K562 (cell line): ENCODE measurements at regions not wholly inside any gene's neighbourhood (a gene's known extent, or its start where the extent isn't known, plus 50 kb on each side); places are given as distances from the start of the nearest gene placed in this dataset.

Source experiments
- ATAC-seq: fragments of 200-7000 bp; cut with Tn5 transposase; 3 replicates; pipeline ENCODE4 v1.9.1; 2020; ENCODE audit warnings: moderate library complexity
- BruUV-seq: library from RNA; stranded (reverse); fragments of 400-500 nt; replicated peaks from 2 replicates; lab custom pipeline; 2021; lab: Mats Ljungman, UMichigan
- CTCF ChIA-PET: fragments of 300-600 bp; formaldehyde crosslinking; extraction: SDS; loops from one replicate; lab custom pipeline; 2021; ENCODE audit warnings: low intra/inter-chr PET ratio; lab: Yijun Ruan, JAX
- POLR2A ChIA-PET: fragments of 300-600, 350-650 bp; sonication (Branson Sonifier 250); formaldehyde crosslinking; extraction: SDS; loops from one replicate; lab custom pipeline; 2021; ENCODE audit warnings: antibody characterized with exemption, inconsistent platforms; lab: Yijun Ruan, JAX
- DNase-seq, 4 experiments: peaks; one replicate each; pipeline versions ENCODE4 v3.0.0 to v3.0.0-alpha.2; 2011 to 2018; ENCODE audit warnings: low spot score in 3 of 4, mixed read lengths in 3 of 4; ENCODE audit errors: extremely low read depth in 1 of 4
- FAIRE-seq: peaks from 2 replicates; lab custom pipeline; 2011; peaks lifted over from hg19 to GRCh38; lab: Jason Lieb, UNC
- H2AFZ ChIP-seq: 2 replicates; pipeline ENCODE4 v1.6.0; 2011; ENCODE audit warnings: low read depth, low read length, control low read depth, inconsistent platforms
- H3K27ac ChIP-seq: fragments of 200-600 bp; 3 replicates; pipeline ENCODE4 v1.8.0; 2011; ENCODE audit warnings: low read depth, mild to moderate bottlenecking, control low read depth, inconsistent platforms, low read length, moderate library complexity, mixed read lengths; ENCODE audit errors: extremely low read depth
- H3K27me3 ChIP-seq, 2 experiments: fragments of 300-600 bp in 1 of 2; 2 replicates in 1 of 2; 3 replicates in 1 of 2; pipeline versions ENCODE4 v1.6.0 to v1.8.0; 2011; ENCODE audit warnings: inconsistent platforms in 2 of 2, low read length in 2 of 2, mild to moderate bottlenecking in 1 of 2, mixed read lengths in 1 of 2, moderate library complexity in 1 of 2; ENCODE audit not compliant: control insufficient read depth in 2 of 2, insufficient read depth in 2 of 2
- H3K36me3 ChIP-seq: fragments of 300-600 bp; 3 replicates; pipeline ENCODE4 v1.8.0; 2011; ENCODE audit warnings: mild to moderate bottlenecking, low read length, inconsistent platforms; ENCODE audit not compliant: control insufficient read depth, insufficient read depth
- H3K4me1 ChIP-seq, 2 experiments: fragments of 200-600 bp in 1 of 2; replicated peaks in 1 of 2; 2 replicates in 1 of 2; 3 replicates in 1 of 2; pipeline versions ENCODE4 v1.5.1 to v1.8.0; 2011; ENCODE audit warnings: inconsistent platforms in 2 of 2, low read length in 2 of 2, mild to moderate bottlenecking in 1 of 2, mixed read lengths in 1 of 2, moderate library complexity in 1 of 2; ENCODE audit not compliant: control insufficient read depth in 2 of 2, insufficient read depth in 2 of 2
- H3K4me2 ChIP-seq: 2 replicates; pipeline ENCODE4 v1.6.1; 2011; ENCODE audit warnings: low read length, control low read depth, inconsistent platforms, mixed read lengths; ENCODE audit not compliant: insufficient read depth
- H3K4me3 ChIP-seq: fragments of 200-600 bp; sonication (generic), shearing (Covaris generic); 2 replicates; pipeline ENCODE4 v1.5.1; 2016; ENCODE audit warnings: control low read depth, inconsistent platforms
- H3K79me2 ChIP-seq: fragments of 200-600 bp; 3 replicates; pipeline ENCODE4 v1.8.0; 2011; ENCODE audit warnings: low read length, inconsistent platforms; ENCODE audit not compliant: control insufficient read depth, insufficient read depth
- H3K9ac ChIP-seq, 2 experiments: 2 replicates each; pipeline versions ENCODE4 v1.6.0 to v1.6.1; 2011; ENCODE audit warnings: low read depth in 2 of 2, low read length in 2 of 2, control low read depth in 1 of 2, inconsistent platforms in 1 of 2, mild to moderate bottlenecking in 1 of 2, mixed read lengths in 1 of 2; ENCODE audit not compliant: insufficient read depth in 1 of 2
- H3K9me1 ChIP-seq: one replicate; pipeline ENCODE4 v1.6.0; 2011; ENCODE audit warnings: inconsistent platforms, mild to moderate bottlenecking, low read length, moderate library complexity; ENCODE audit not compliant: control insufficient read depth, insufficient read depth
- H3K9me3 ChIP-seq: replicated peaks from 2 replicates; pipeline ENCODE4 v1.5.1; 2011; ENCODE audit warnings: low read depth, low read length, inconsistent platforms; ENCODE audit not compliant: control insufficient read depth, insufficient read depth
- H4K20me1 ChIP-seq: replicated peaks from 2 replicates; pipeline ENCODE4 v1.6.1; 2011; ENCODE audit warnings: low read length, inconsistent platforms, mixed read lengths; ENCODE audit not compliant: control insufficient read depth, insufficient read depth
- CHCHD3 ChIP-seq: fragments of 250-450 bp; sonication (Bioruptor Pico); IDR thresholded peaks from 2 replicates; pipeline ENCODE4 v2.1.2; 2022; ENCODE audit warnings: mild to moderate bottlenecking
- NR2C1 ChIP-seq, 2 experiments: fragments of 450-650 bp; IDR thresholded peaks; 2 replicates each; pipeline ENCODE4 v1.6.1; 2017; ENCODE audit warnings: mild to moderate bottlenecking in 2 of 2, antibody characterized with exemption in 1 of 2, inconsistent platforms in 1 of 2, missing compliant biosample characterization in 1 of 2, missing genetic modification characterization in 1 of 2
- SLC30A9 ChIP-seq: fragments of 250-450 bp; sonication (Bioruptor Pico); IDR thresholded peaks from 2 replicates; pipeline ENCODE4 v1.8.0; 2022; ENCODE audit warnings: mild to moderate bottlenecking, moderate library complexity
- SRSF3 ChIP-seq: fragments of 200-400 bp; formaldehyde crosslinking; IDR thresholded peaks from 2 replicates; pipeline ENCODE4 v1.6.1; 2016; ENCODE audit warnings: mild to moderate bottlenecking, low read length, moderate library complexity; ENCODE audit not compliant: insufficient read depth
- ZKSCAN3 ChIP-seq: fragments of 250-450 bp; sonication (Bioruptor Pico); IDR thresholded peaks from 2 replicates; pipeline ENCODE4 v1.4.0; 2020
- ZKSCAN8 ChIP-seq: fragments of 200-800 bp; sonication (Bioruptor generic); IDR thresholded peaks from 2 replicates; pipeline ENCODE4 v1.6.1; 2016; ENCODE audit warnings: missing genetic modification characterization, missing compliant biosample characterization
- WGBS: fragments of 100-300 bp; shearing (Covaris generic); methylation state at CpG from one replicate; pipeline ENCODE4 v1.1.6; 2016; ENCODE audit warnings: low coverage, mixed read lengths; ENCODE audit not compliant: insufficient coverage; ENCODE audit errors: missing lambda C conversion rate; 5-methylcytosine and 5-hydroxymethylcytosine counted together
- in situ Hi-C: fragments of 300-500 bp; cut with MboI; formaldehyde crosslinking; loops from 4 replicates; pipeline ENCODE4 v1.15.0; 2018; ENCODE audit warnings: inconsistent platforms, mixed read lengths
- intact Hi-C: fragments of 100-400 bp; cut with micrococcal nuclease; formaldehyde crosslinking; loops from 2 replicates; pipeline ENCODE4 v1.14.2; 2022
- TF ChIP-seq, protein P1 (sequence below): fragments of 450-650 bp; formaldehyde crosslinking; IDR thresholded peaks from 2 replicates; pipeline ENCODE4 v1.4.0; 2020; ENCODE audit warnings: mild to moderate bottlenecking, moderate library complexity
- TF ChIP-seq, protein P2 (sequence below): sonication (generic); IDR thresholded peaks from 2 replicates; pipeline ENCODE4 v1.6.1; 2016
- TF ChIP-seq, protein P3 (sequence below), 3 experiments: IDR thresholded peaks in 2 of 3; conservative IDR thresholded peaks in 1 of 3; 2 replicates each; pipeline ENCODE4 v1.5.1; 2011 to 2012; ENCODE audit warnings: low read length in 3 of 3, mild to moderate bottlenecking in 3 of 3, control low read depth in 2 of 3, improper control_type of control experiment in 1 of 3, inconsistent platforms in 1 of 3, low read depth in 1 of 3, mixed read lengths in 1 of 3, moderate library complexity in 1 of 3; ENCODE audit not compliant: insufficient read depth in 2 of 3

DNA sequence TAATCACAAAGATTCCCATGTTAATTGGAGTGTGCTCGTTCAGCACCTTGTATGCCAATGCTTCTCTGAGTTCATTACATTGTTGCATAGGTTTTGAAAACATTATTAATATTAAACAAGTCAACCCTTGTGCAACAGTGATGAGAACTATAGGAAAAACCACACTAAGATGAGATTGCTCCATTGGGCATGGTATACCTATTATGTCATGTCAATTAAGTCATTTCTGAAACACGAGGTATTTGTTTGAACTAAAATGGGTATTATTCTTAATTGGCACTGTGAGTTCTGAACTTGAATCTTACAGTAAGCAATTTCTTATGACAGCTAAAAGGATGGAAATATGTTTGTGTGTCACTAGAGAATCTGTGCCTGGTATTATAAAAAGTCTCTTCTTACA lies 447.7 kb downstream of the EFNA5 start:
- ChIA-PET CTCF (no interaction called here), POLR2A (no interaction called here)
- TF ChIP-seq CHCHD3 (CRISPR knock-in tag) (no peak), ZKSCAN3 (CRISPR knock-in tag) (no peak), SRSF3 (no peak), SLC30A9 (no peak), ZKSCAN8 (CRISPR knock-in tag) (no peak), NR2C1 (IDR thresholded peaks at IDR 0.05) (no peak), NR2C1 (tag; IDR thresholded peaks at IDR 0.05) (no peak)
- TF ChIP-seq, protein P1, sequence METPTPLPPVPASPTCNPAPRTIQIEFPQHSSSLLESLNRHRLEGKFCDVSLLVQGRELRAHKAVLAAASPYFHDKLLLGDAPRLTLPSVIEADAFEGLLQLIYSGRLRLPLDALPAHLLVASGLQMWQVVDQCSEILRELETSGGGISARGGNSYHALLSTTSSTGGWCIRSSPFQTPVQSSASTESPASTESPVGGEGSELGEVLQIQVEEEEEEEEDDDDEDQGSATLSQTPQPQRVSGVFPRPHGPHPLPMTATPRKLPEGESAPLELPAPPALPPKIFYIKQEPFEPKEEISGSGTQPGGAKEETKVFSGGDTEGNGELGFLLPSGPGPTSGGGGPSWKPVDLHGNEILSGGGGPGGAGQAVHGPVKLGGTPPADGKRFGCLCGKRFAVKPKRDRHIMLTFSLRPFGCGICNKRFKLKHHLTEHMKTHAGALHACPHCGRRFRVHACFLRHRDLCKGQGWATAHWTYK = no peak
- TF ChIP-seq, protein P2, sequence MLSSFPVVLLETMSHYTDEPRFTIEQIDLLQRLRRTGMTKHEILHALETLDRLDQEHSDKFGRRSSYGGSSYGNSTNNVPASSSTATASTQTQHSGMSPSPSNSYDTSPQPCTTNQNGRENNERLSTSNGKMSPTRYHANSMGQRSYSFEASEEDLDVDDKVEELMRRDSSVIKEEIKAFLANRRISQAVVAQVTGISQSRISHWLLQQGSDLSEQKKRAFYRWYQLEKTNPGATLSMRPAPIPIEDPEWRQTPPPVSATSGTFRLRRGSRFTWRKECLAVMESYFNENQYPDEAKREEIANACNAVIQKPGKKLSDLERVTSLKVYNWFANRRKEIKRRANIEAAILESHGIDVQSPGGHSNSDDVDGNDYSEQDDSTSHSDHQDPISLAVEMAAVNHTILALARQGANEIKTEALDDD = no peak
- TF ChIP-seq, protein P3, sequence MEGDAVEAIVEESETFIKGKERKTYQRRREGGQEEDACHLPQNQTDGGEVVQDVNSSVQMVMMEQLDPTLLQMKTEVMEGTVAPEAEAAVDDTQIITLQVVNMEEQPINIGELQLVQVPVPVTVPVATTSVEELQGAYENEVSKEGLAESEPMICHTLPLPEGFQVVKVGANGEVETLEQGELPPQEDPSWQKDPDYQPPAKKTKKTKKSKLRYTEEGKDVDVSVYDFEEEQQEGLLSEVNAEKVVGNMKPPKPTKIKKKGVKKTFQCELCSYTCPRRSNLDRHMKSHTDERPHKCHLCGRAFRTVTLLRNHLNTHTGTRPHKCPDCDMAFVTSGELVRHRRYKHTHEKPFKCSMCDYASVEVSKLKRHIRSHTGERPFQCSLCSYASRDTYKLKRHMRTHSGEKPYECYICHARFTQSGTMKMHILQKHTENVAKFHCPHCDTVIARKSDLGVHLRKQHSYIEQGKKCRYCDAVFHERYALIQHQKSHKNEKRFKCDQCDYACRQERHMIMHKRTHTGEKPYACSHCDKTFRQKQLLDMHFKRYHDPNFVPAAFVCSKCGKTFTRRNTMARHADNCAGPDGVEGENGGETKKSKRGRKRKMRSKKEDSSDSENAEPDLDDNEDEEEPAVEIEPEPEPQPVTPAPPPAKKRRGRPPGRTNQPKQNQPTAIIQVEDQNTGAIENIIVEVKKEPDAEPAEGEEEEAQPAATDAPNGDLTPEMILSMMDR (IDR thresholded peaks at IDR 0.05 in 2 of 3, conservative IDR thresholded peaks at IDR 0.05 in 1 of 3; ENCODE audit: insufficient read depth in 2 of 3, low read depth in 1 of 3, low read length in 3 of 3) = no peak
- H3K36me3 ChIP-seq = no peaks in the 10 kb centered on the region
- H3K79me2 ChIP-seq = no peaks in the 10 kb centered on the region
- no peak overlapping the region for H3K27ac ChIP-seq
- H3K27me3 ChIP-seq = no peaks in the 10 kb centered on the region
- no peaks in the 10 kb centered on the region for H3K9me1 ChIP-seq
- no peak overlapping the region for H3K9ac ChIP-seq
- no peaks in the 10 kb centered on the region for H4K20me1 ChIP-seq
- WGBS = 0% methylated on average over 2 of the region's 2 CpGs
- FAIRE-seq (no peak), DNase-seq (no peak), ATAC-seq (no peak)
- H3K4me3 ChIP-seq = no peak overlapping the region
- no TSS peak for BruUV-seq
- H3K9me3 ChIP-seq = no peaks in the 10 kb centered on the region
- H3K4me2 ChIP-seq = no peak overlapping the region
- no peak overlapping the region for H2AFZ ChIP-seq
- in situ Hi-C loops = no loop called here
- intact Hi-C loops = no loop called here
- no peaks in the 10 kb centered on the region for H3K4me1 ChIP-seq
